T1000 (cell line): ENCODE measurements at regions not wholly inside any gene's neighbourhood (a gene's known extent, or its start where the extent isn't known, plus 50 kb on each side); places are given as distances from the start of the nearest gene placed in this dataset.

Experiments used
- DNase-seq: peaks from one replicate; lab custom pipeline; 2025; ENCODE audit warnings: mixed read lengths; lab: John Stamatoyannopoulos, UW

GRCh38 chr7:67422601-67423000, 426.0 kb downstream of the TYW1 start:
- DNase-seq = no peak

DNA sequence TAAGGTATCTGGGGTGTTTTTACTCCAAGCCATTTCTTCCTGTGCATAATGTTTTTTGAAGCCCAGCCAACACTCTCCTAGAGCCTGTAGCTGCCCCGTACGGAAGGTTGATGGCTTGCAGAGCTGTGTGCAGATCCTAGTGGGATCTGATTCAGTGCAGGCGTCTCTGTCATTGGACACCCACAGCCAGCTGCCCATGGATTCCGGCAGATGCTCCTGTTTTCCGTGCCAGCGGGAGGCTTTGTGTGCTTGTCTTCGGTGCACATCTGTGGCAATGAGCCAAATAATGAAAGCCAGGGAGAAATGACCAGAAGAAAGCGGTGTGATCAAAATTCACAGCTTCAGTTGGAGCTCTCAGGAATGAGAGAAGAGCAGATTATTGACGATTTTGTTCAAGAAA, 426.4 kb downstream of the TYW1 start:
- no peak for DNase-seq

GRCh38 chr7:67426654-67427053, 430.0 kb downstream of the TYW1 start:
- DNase-seq = no peak

- no peak for DNase-seq
Observed at GRCh38 chr7:67429735-67430134, 433.1 kb downstream of the TYW1 start.

GRCh38 chr7:67432536-67433234, 436.1 kb downstream of the TYW1 start:
- no peak for DNase-seq

GRCh38 chr7:67435894-67436535, 439.4 kb downstream of the TYW1 start:
- DNase-seq = no peak

GRCh38 chr7:67438198-67438882, 441.7 kb downstream of the TYW1 start:
- no peak for DNase-seq

GRCh38 chr7:67438913-67439505, 442.4 kb downstream of the TYW1 start:
- no peak for DNase-seq

GRCh38 chr7:67440321-67440720, 443.7 kb downstream of the TYW1 start:
- no peak for DNase-seq

DNA sequence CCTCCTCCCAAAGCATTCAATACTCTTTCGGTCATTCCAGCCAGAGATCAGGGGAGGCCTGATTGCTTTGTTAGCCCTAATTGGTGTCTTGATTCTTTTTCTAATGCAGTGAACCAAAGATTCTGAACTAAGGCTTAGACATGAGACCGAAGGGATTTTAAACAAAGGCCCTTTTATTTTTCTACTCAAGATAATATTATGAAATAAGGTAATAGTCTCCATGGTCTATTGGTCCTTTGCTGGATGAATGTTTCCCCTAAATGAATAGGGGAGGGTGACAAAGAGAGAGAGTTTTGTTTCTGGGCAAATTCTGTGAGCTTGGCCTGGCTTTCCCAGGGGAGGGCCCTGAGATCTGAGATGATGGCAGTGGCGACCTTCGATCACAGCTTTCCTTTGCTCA, 449.1 kb downstream of the TYW1 start:
- no peak for DNase-seq

DNA sequence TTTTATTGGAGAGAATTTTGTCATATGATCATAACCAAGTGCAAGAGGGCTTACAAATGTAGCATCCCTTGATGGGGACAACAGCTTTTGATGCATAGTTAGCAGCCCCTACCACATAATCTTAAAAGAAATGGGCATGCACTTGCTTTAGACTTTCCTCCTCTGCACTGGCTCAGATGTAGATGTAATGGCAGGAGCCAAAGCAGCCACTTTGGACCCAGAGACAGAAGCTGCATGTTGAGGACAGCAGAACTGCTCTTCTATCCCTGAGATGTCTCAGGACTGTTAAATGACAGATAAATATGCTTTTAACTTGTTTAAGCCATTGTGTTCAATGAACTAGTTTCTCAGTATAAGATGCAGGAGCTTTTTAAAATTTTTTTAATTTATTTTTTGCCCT, 450.7 kb downstream of the TYW1 start:
- no peak for DNase-seq

DNA sequence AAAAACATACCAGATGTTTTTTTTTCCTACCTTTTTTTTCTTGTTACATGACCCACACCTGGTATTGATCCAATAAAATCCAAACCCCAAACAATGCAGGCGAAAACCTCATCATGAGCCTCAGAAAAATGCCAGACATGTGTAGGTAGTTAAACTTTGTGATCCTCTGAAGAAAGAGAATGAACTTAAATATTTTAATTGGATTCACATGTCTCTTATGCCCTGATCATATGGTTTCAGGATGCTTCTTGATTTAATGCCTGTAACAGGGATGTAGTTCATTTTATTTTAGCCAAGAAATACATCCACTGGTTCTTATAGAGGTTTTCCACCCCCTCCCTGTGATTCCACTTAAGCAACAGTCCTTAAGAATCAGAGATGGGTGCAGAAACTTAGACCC, 451.6 kb downstream of the TYW1 start:
- DNase-seq = no peak

GRCh38 chr7:67450171-67450570, 453.5 kb downstream of the TYW1 start:
- no peak for DNase-seq

DNA sequence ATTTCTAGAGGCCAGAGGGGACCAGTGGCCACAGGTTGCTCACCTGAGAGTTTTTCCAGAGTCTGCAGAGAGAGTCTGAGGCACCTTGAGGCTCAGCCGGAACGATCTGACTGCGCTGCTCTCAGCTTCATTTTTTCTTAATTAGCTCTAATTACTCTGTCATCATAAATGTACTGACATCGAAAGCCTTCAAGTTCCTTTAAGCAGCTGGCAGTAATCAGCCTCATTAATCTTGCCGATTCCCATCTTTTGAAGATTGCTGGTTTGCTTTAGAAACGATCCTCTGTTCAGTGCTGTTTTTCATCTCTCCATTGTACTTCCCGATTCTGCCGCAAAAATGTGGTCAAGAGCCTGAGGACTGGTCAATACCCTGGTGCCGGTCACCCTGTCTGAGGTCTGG, 454.7 kb downstream of the TYW1 start:
- no peak for DNase-seq

- no peak for DNase-seq
Observed at GRCh38 chr7:67452516-67453026, 455.9 kb downstream of the TYW1 start.

DNA sequence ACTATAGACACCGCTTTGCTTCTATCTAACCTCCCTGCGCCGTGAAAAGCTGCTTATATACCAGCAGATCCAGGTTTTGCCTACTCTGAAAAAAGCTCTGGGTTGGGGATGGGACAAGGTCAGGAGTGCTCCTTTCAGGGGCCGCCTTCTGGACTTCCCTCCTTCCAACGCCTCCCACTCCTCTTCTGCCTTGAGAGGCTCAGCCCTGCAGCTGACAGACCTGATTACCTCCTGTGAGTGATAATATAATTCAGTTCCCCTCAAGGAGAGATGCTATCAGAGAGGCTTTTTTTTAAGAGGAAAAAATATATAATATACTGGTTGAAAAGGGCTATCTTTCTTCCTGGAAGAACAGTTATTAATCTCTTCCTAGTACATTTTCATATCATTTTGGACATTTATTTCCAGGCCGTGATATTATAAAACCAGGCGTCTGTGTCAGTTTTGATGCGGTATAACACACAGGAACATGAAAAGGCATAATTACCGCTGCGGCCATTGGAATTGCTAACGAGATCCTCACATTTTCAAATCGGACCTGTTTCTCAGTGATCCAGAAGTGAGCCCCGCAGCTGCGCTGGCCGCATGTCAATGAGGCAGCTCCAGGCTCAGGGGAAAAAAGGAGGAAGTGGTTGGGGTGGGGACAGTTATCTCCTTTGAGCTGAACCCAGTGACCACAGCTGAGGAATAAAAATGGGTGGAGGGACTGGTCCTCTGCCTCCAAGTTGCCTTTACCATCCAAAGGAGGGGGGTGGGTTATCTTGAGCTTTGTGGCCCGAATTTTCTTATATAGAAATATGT, 457.1 kb downstream of the TYW1 start:
- no peak for DNase-seq

GRCh38 chr7:67455508-67455907, 458.9 kb downstream of the TYW1 start:
- DNase-seq = no peak

GRCh38 chr7:67462781-67463191, 466.2 kb downstream of the TYW1 start:
- no peak for DNase-seq

GRCh38 chr7:67463316-67463715, 466.7 kb downstream of the TYW1 start:
- no peak for DNase-seq

GRCh38 chr7:67463983-67464382, 467.4 kb downstream of the TYW1 start:
- no peak for DNase-seq

- DNase-seq = no peak
Observed at GRCh38 chr7:67466109-67466508, 469.5 kb downstream of the TYW1 start.

GRCh38 chr7:67470256-67470751, 473.7 kb downstream of the TYW1 start:
- DNase-seq = no peak
